H9 (cell line): ENCODE measurements at regions not wholly inside any gene's neighbourhood (a gene's known extent, or its start where the extent isn't known, plus 50 kb on each side); places are given as distances from the start of the nearest gene placed in this dataset.

Source experiments
- DNase-seq: peaks from one replicate; pipeline ENCODE4 v3.0.0-alpha.2; 2017
- H2AFZ ChIP-seq: one replicate; pipeline ENCODE4 v1.6.1; 2013; ENCODE audit warnings: mild to moderate bottlenecking, low read length, control low read depth, moderate library complexity
- H2AK5ac ChIP-seq: 2 replicates; pipeline ENCODE4 v1.6.1; 2013; ENCODE audit warnings: low read length, control low read depth, mixed read lengths; ENCODE audit not compliant: insufficient read length
- H2BK120ac ChIP-seq: one replicate; pipeline ENCODE4 v1.6.1; 2013; ENCODE audit warnings: low read depth, mild to moderate bottlenecking, low read length, control low read depth, inconsistent platforms; ENCODE audit not compliant: poor library complexity, severe bottlenecking
- H2BK12ac ChIP-seq: 2 replicates; pipeline ENCODE4 v1.6.1; 2013; ENCODE audit warnings: low read length, control low read depth, mixed read lengths, low read depth; ENCODE audit not compliant: insufficient read length
- H2BK15ac ChIP-seq: 2 replicates; pipeline ENCODE4 v1.6.1; 2013; ENCODE audit warnings: low read depth, low read length, control low read depth
- H2BK20ac ChIP-seq: one replicate; pipeline ENCODE4 v1.6.1; 2013; ENCODE audit warnings: low read depth, mild to moderate bottlenecking, low read length, control low read depth, inconsistent platforms; ENCODE audit not compliant: poor library complexity, severe bottlenecking
- H2BK5ac ChIP-seq: 2 replicates; pipeline ENCODE4 v1.6.1; 2013; ENCODE audit warnings: low read length, control low read depth, mixed read lengths; ENCODE audit not compliant: insufficient read length
- H3K14ac ChIP-seq: 2 replicates; pipeline ENCODE4 v1.6.1; 2013; ENCODE audit warnings: low read length, control low read depth; ENCODE audit not compliant: insufficient read depth
- H3K18ac ChIP-seq: 2 replicates; pipeline ENCODE4 v1.6.1; 2013; ENCODE audit warnings: low read depth, mild to moderate bottlenecking, mixed read lengths, low read length, control low read depth; ENCODE audit not compliant: insufficient read length
- H3K23ac ChIP-seq: 2 replicates; pipeline ENCODE4 v1.6.1; 2013; ENCODE audit warnings: low read length, control low read depth, mixed read lengths, low read depth; ENCODE audit not compliant: insufficient read length
- H3K23me2 ChIP-seq: 2 replicates; pipeline ENCODE4 v1.6.1; 2013; ENCODE audit warnings: low read depth, mild to moderate bottlenecking, mixed read lengths, low read length, control low read depth; ENCODE audit not compliant: insufficient read length, poor library complexity, severe bottlenecking
- H3K27ac ChIP-seq: 2 replicates; pipeline ENCODE4 v1.5.1; 2013; ENCODE audit warnings: low read length, control low read depth, mixed read lengths, low read depth; ENCODE audit not compliant: insufficient read length
- H3K27me3 ChIP-seq: 2 replicates; pipeline ENCODE4 v1.6.1; 2013; ENCODE audit warnings: low read length, control low read depth, inconsistent platforms; ENCODE audit not compliant: insufficient read depth
- H3K4ac ChIP-seq: 2 replicates; pipeline ENCODE4 v1.6.1; 2013; ENCODE audit warnings: low read depth, mild to moderate bottlenecking, control low read depth, inconsistent platforms, low read length, moderate library complexity
- H3K4me1 ChIP-seq: 2 replicates; pipeline ENCODE4 v1.6.1; 2013; ENCODE audit warnings: low read length, control low read depth, inconsistent platforms; ENCODE audit not compliant: insufficient read depth
- H3K4me2 ChIP-seq: 2 replicates; pipeline ENCODE4 v1.6.1; 2013; ENCODE audit warnings: low read length, control low read depth, mixed read lengths; ENCODE audit not compliant: insufficient read length, insufficient read depth
- H3K56ac ChIP-seq: 2 replicates; pipeline ENCODE4 v1.6.1; 2013; ENCODE audit warnings: low read depth, mild to moderate bottlenecking, mixed read lengths, low read length, control low read depth; ENCODE audit not compliant: insufficient read length
- H3K79me1 ChIP-seq: 2 replicates; pipeline ENCODE4 v1.6.1; 2013; ENCODE audit warnings: low read depth, mild to moderate bottlenecking, moderate library complexity, low read length, control low read depth, inconsistent platforms; ENCODE audit not compliant: insufficient read depth, poor library complexity, severe bottlenecking
- H3K79me2 ChIP-seq: 2 replicates; pipeline ENCODE4 v1.6.1; 2013; ENCODE audit warnings: low read length, control low read depth, inconsistent platforms; ENCODE audit not compliant: insufficient read depth
- H3K9ac ChIP-seq: 2 replicates; pipeline ENCODE4 v1.6.1; 2013; ENCODE audit warnings: low read length, control low read depth, mixed read lengths; ENCODE audit not compliant: insufficient read length; ENCODE audit errors: extremely low read depth
- H3K9me3 ChIP-seq: one replicate; pipeline ENCODE4 v1.6.1; 2013; ENCODE audit warnings: low read depth, low read length, inconsistent platforms; ENCODE audit not compliant: control insufficient read depth
- H3T11ph ChIP-seq: one replicate; pipeline ENCODE4 v1.6.1; 2013; ENCODE audit warnings: mild to moderate bottlenecking, low read length, control low read depth, inconsistent platforms
- H4K20me1 ChIP-seq: one replicate; pipeline ENCODE4 v1.6.1; 2013; ENCODE audit not compliant: control insufficient read depth, insufficient read length, insufficient read depth
- H4K5ac ChIP-seq: 2 replicates; pipeline ENCODE4 v1.6.1; 2013; ENCODE audit warnings: low read depth, mild to moderate bottlenecking, mixed read lengths, low read length, control low read depth; ENCODE audit not compliant: insufficient read length
- H4K8ac ChIP-seq: replicated peaks from 2 replicates; pipeline ENCODE4 v1.6.1; 2013; ENCODE audit warnings: low read length, control low read depth, mixed read lengths, low read depth; ENCODE audit not compliant: insufficient read length
- H4K91ac ChIP-seq: 2 replicates; pipeline ENCODE4 v1.6.1; 2013; ENCODE audit warnings: low read depth, mild to moderate bottlenecking, moderate library complexity, mixed read lengths, low read length, control low read depth; ENCODE audit not compliant: insufficient read length
- H3K27ac Mint-ChIP-seq, 3 experiments: 2 replicates in 2 of 3; 3 replicates in 1 of 3; pipeline ENCODE4 v1.8.0; 2020 to 2021; ENCODE audit warnings: mixed read lengths in 3 of 3, mild to moderate bottlenecking in 1 of 3, moderate library complexity in 1 of 3
- H3K27me3 Mint-ChIP-seq: 2 replicates; pipeline ENCODE4 v1.8.0; 2021; ENCODE audit warnings: low read depth, mild to moderate bottlenecking, moderate library complexity, mixed read lengths
- H3K36me3 Mint-ChIP-seq, 3 experiments: 2 replicates in 2 of 3; 3 replicates in 1 of 3; pipeline ENCODE4 v1.8.0; 2020 to 2021; ENCODE audit warnings: low read depth in 3 of 3, mixed read lengths in 3 of 3; ENCODE audit not compliant: insufficient read depth in 1 of 3
- H3K4me1 Mint-ChIP-seq, 2 experiments: 2 replicates each; pipeline ENCODE4 v1.8.0; 2020; ENCODE audit warnings: mixed read lengths in 2 of 2
- H3K4me3 Mint-ChIP-seq, 2 experiments: 2 replicates in 1 of 2; 3 replicates in 1 of 2; pipeline ENCODE4 v1.8.0; 2020 to 2021; ENCODE audit warnings: mild to moderate bottlenecking in 2 of 2, mixed read lengths in 2 of 2, moderate library complexity in 1 of 2
- H3K9me3 Mint-ChIP-seq, 2 experiments: 2 replicates in 1 of 2; 3 replicates in 1 of 2; pipeline ENCODE4 v1.8.0; 2020; ENCODE audit warnings: mild to moderate bottlenecking in 2 of 2, mixed read lengths in 2 of 2, moderate library complexity in 1 of 2
- WGBS: extraction: QIAGEN DNeasy Blood & Tissue Kit; methylation state at CpG from one replicate; pipeline ENCODE4 v1.1.7; 2013; ENCODE audit warnings: missing lambda C conversion rate, low lambda C conversion rate, mixed read lengths; ENCODE audit not compliant: insufficient read length; ENCODE audit errors: extremely low coverage; 5-methylcytosine and 5-hydroxymethylcytosine counted together
- TF ChIP-seq, protein P1 (sequence below): fragments of 200-600 bp; sonication (generic); conservative IDR thresholded peaks from 3 replicates; pipeline ENCODE4 v1.8.0; 2021; ENCODE audit warnings: antibody characterized with exemption, mild to moderate bottlenecking

DNA sequence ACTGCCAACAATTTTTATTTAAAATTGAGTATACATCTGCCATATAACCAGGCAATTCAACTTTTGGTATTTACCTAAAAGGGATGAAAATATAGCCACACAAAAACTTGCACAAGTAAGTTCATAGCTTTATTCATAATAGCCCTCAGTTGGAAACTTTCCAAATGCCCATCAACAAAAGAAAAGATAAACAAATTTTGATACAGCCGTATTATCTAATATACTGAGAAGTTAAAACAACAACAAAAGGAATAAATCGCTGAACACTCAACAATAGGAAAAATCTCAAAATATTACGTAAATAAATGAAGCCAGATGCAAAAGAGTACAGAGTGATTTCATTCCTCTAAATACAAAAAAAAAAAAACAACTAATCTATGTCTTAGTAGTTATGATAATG is 399.2 kb upstream of the SEMA3D start:
- Mint-ChIP-seq H3K4me1 (no peaks in the 10 kb centered on the region), H3K27ac (no peak overlapping the region), H3K27me3 (no peaks in the 10 kb centered on the region), H3K4me3 (no peak overlapping the region), H3K36me3 (no peaks in the 10 kb centered on the region), H3K9me3 (no peaks in the 10 kb centered on the region)
- H4K5ac ChIP-seq: no peak overlapping the region
- WGBS: no CpG with 5 or more reads among the region's 3 CpGs
- no peak overlapping the region for H4K91ac ChIP-seq
- H2BK20ac ChIP-seq: no peak overlapping the region
- H3K4ac ChIP-seq: no peak overlapping the region
- H2BK12ac ChIP-seq: no peak overlapping the region
- no peak overlapping the region for H3K23ac ChIP-seq
- H3K4me1 ChIP-seq: no peaks in the 10 kb centered on the region
- no peak overlapping the region for H2BK5ac ChIP-seq
- H3K18ac ChIP-seq: no peak overlapping the region
- H3K27me3 ChIP-seq: no peaks in the 10 kb centered on the region
- H3K56ac ChIP-seq: no peak overlapping the region
- H3K14ac ChIP-seq: no peak overlapping the region
- no peak overlapping the region for H3T11ph ChIP-seq
- no peak overlapping the region for H4K8ac ChIP-seq
- no peaks in the 10 kb centered on the region for H3K79me1 ChIP-seq
- no peak overlapping the region for H3K4me2 ChIP-seq
- no peak overlapping the region for H2AFZ ChIP-seq
- H3K9me3 ChIP-seq: no peaks in the 10 kb centered on the region
- DNase-seq: no peak
- H3K9ac ChIP-seq: no peak overlapping the region
- no peak overlapping the region for H2BK120ac ChIP-seq
- H3K27ac ChIP-seq: no peak overlapping the region
- H2BK15ac ChIP-seq: no peak overlapping the region
- H3K23me2 ChIP-seq: no peaks in the 10 kb centered on the region
- TF ChIP-seq, protein P1, sequence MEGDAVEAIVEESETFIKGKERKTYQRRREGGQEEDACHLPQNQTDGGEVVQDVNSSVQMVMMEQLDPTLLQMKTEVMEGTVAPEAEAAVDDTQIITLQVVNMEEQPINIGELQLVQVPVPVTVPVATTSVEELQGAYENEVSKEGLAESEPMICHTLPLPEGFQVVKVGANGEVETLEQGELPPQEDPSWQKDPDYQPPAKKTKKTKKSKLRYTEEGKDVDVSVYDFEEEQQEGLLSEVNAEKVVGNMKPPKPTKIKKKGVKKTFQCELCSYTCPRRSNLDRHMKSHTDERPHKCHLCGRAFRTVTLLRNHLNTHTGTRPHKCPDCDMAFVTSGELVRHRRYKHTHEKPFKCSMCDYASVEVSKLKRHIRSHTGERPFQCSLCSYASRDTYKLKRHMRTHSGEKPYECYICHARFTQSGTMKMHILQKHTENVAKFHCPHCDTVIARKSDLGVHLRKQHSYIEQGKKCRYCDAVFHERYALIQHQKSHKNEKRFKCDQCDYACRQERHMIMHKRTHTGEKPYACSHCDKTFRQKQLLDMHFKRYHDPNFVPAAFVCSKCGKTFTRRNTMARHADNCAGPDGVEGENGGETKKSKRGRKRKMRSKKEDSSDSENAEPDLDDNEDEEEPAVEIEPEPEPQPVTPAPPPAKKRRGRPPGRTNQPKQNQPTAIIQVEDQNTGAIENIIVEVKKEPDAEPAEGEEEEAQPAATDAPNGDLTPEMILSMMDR: no peak
- H2AK5ac ChIP-seq: no peak overlapping the region
- H3K79me2 ChIP-seq: no peaks in the 10 kb centered on the region
- no peaks in the 10 kb centered on the region for H4K20me1 ChIP-seq
